Cardiac muscle cell (in vitro differentiated cells and primary cell): ENCODE measurements at regions not wholly inside any gene's neighbourhood (a gene's known extent, or its start where the extent isn't known, plus 50 kb on each side); places are given as distances from the start of the nearest gene placed in this dataset.
A peak's percentile ranks its signal among the peaks of the same experiment; 100 is the strongest.

ENCODE experiments used
- DNase-seq, 2 donors: peaks; one replicate each; pipeline versions ENCODE4 v3.0.0 to v3.0.0-alpha.2; 2010 to 2017; ENCODE audit warnings: low read depth in 1 of 2, low spot score in 1 of 2
- H3K27ac ChIP-seq: fragments of 200-600 bp; sonication (generic); 2 replicates; pipeline ENCODE4 v1.5.1; 2016
- H3K27me3 ChIP-seq: fragments of 200-600 bp; sonication (generic); 2 replicates; pipeline ENCODE4 v1.6.0; 2016; ENCODE audit warnings: control low read depth
- H3K36me3 ChIP-seq: fragments of 200-600 bp; sonication (generic); 2 replicates; pipeline ENCODE4 v1.5.1; 2016; ENCODE audit warnings: control low read depth
- H3K4me1 ChIP-seq: fragments of 200-600 bp; sonication (generic); 2 replicates; pipeline ENCODE4 v1.8.1; 2017; ENCODE audit warnings: low read depth, mild to moderate bottlenecking, mixed run types
- H3K4me3 ChIP-seq: fragments of 200-600 bp; sonication (generic); 2 replicates; pipeline ENCODE4 v1.5.1; 2016; ENCODE audit warnings: mild to moderate bottlenecking
- H3K9me3 ChIP-seq: fragments of 200-600 bp; sonication (generic); 2 replicates; pipeline ENCODE4 v1.5.1; 2017; ENCODE audit warnings: low read depth, mild to moderate bottlenecking, control low read depth
- TF ChIP-seq, protein P1 (sequence below): IDR thresholded peaks from 2 replicates; pipeline ENCODE4 v1.5.1; 2012; ENCODE audit warnings: low read depth, mild to moderate bottlenecking, low read length

DNA sequence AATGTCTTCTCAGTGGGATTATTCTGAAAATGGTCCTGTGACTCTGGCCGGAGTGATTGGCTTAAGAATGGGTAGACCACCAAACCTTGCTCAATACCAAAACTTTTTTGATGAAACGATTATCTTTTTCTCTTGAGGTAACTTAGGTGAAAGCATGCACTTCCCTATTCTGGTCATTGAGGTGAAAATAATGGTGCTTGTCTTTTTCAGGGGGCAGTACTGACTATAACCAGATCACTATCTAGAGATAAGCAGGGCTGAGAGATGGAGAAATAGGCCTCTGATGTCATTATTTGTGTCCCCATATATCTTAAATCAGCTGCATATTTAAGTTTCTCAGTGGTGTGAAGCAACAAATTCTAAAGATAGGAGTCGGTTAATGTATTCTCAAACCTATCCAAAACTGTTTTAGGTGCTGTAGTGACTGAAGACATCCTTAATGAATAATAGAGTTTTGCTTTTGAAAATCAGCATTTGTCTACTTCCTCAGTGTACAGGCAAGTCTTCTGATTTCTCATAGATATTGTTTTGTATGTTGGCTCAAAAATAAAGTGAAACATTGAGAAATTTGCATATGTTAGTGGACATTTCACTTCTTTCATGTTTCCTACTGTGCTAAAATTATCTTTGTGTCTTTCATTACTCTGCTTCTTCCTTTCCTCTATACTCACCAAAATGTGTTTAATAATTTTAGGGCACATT, 735.3 kb upstream of the ADGRL4 start:
- no peak for DNase-seq
- H3K27me3 ChIP-seq: no peaks in the 10 kb centered on the region
- no peak overlapping the region for H3K4me3 ChIP-seq
- H3K4me1 ChIP-seq: no peaks in the 10 kb centered on the region
- no peaks in the 10 kb centered on the region for H3K9me3 ChIP-seq
- H3K27ac ChIP-seq: no peak overlapping the region
- H3K36me3 ChIP-seq: no peaks in the 10 kb centered on the region
- TF ChIP-seq, protein P1, sequence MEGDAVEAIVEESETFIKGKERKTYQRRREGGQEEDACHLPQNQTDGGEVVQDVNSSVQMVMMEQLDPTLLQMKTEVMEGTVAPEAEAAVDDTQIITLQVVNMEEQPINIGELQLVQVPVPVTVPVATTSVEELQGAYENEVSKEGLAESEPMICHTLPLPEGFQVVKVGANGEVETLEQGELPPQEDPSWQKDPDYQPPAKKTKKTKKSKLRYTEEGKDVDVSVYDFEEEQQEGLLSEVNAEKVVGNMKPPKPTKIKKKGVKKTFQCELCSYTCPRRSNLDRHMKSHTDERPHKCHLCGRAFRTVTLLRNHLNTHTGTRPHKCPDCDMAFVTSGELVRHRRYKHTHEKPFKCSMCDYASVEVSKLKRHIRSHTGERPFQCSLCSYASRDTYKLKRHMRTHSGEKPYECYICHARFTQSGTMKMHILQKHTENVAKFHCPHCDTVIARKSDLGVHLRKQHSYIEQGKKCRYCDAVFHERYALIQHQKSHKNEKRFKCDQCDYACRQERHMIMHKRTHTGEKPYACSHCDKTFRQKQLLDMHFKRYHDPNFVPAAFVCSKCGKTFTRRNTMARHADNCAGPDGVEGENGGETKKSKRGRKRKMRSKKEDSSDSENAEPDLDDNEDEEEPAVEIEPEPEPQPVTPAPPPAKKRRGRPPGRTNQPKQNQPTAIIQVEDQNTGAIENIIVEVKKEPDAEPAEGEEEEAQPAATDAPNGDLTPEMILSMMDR: no peak

DNA sequence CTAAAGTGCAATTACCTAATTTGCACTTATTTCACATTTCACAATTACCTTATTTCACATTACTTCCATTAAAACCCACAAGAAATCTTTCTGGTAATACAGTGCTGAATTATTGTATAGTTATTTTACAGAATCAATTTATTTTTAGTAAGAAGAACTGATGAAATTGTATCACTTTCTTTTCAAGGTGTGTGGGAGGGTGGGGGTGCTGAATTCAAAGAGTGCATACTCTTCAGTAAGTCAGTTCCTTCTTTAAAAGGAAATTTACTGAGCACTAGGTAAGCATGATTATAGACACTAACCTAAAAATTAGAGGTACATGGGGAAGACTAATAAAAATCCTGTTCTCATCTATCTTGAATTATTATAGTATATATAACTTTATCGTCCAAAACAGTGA, 731.6 kb upstream of the ADGRL4 start:
- Histone ChIP-seq H3K9me3 (no peaks in the 10 kb centered on the region), H3K4me3 (no peak overlapping the region), H3K27me3 (no peaks in the 10 kb centered on the region), H3K4me1 (no peaks in the 10 kb centered on the region), H3K36me3 (no peaks in the 10 kb centered on the region), H3K27ac (no peak overlapping the region)
- DNase-seq: no peak
- TF ChIP-seq, protein P1: no peak

DNA sequence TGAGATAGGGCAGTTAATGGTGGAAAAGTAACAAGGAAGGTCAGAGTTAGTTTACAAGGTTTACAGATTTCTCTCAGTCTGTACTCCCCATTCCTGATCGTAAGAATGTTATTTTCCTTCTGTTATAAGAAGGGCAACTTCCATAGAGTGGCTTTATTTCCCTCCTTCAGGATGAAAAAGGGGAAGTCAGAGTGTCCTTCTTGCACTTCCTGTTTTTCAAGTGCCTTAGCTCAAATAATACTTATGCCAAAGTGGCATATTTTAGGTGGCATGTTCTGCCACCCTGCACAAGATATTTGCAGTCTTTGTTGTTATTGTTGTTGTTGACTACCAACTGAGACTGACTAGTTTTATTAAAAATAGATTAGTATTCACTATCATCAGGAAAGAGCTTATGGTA, 730.7 kb upstream of the ADGRL4 start:
- TF ChIP-seq, protein P1: no peak
- H3K27ac ChIP-seq: no peak overlapping the region
- no peak for DNase-seq
- no peaks in the 10 kb centered on the region for H3K4me1 ChIP-seq
- H3K27me3 ChIP-seq: no peaks in the 10 kb centered on the region
- H3K4me3 ChIP-seq: no peak overlapping the region
- H3K9me3 ChIP-seq: no peaks in the 10 kb centered on the region
- H3K36me3 ChIP-seq: no peaks in the 10 kb centered on the region

DNA sequence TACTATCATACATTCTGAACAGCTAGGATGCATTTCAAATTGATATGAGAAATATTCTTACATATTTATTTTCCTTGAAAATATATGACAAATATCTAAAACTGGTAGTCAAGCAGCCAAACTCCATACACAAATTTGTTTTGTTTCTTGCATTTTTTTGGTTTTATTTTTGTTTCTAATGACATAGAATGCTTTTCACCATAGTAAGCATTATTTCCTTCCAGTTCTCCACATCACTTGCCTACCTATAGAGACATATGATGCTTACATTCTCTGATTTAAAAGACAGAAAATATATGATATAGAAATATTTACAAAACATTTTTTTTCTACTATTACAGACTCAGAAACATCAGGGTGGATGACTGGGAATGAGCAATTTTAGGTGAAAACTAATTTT, 726.4 kb upstream of the ADGRL4 start:
- Histone ChIP-seq H3K9me3 (no peaks in the 10 kb centered on the region), H3K4me3 (no peak overlapping the region), H3K4me1 (no peaks in the 10 kb centered on the region), H3K27me3 (no peaks in the 10 kb centered on the region), H3K27ac (no peak overlapping the region), H3K36me3 (no peaks in the 10 kb centered on the region)
- no peak for DNase-seq
- TF ChIP-seq, protein P1: no peak

DNA sequence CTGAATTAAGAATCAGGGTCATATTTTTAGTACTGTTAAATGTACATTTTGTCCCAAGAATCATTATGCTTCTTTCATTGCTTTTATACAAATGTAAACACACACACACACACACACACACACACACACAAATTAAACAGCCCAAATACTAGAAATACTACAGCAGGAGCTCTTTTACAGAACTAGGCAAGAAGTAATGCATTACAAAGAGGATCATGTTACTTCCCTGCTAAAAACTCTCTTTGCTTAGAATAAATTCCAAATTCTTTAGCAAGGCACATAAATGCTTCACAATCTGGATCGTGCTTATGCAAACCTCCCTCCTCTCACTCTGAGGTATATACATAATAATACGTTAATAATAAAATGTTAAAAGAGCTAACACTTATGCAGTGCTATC, 720.4 kb upstream of the ADGRL4 start:
- TF ChIP-seq, protein P1: no peak
- no peaks in the 10 kb centered on the region for H3K36me3 ChIP-seq
- no peaks in the 10 kb centered on the region for H3K27me3 ChIP-seq
- H3K9me3 ChIP-seq: no peaks in the 10 kb centered on the region
- DNase-seq: peak in 1 of 2 donors; percentile 36
- H3K4me1 ChIP-seq: no peaks in the 10 kb centered on the region
- no peak overlapping the region for H3K27ac ChIP-seq
- no peak overlapping the region for H3K4me3 ChIP-seq
